ENCODE measurements at regions not wholly inside any gene's neighbourhood (a gene's known extent, or its start where the extent isn't known, plus 50 kb on each side); places are given as distances from the start of the nearest gene placed in this dataset.

- TF ChIP-seq CTCF (IDR thresholded peaks at IDR 0.05) (no peak), POLR2A (IDR thresholded peaks at IDR 0.05) (no peak)
- no peaks in the 10 kb centered on the region for H3K9me3 ChIP-seq
- no peak for DNase-seq
- no peak overlapping the region for H3K27ac ChIP-seq
- no peaks in the 10 kb centered on the region for H3K36me3 ChIP-seq
- H3K4me3 ChIP-seq: no peak overlapping the region
- H3K4me1 ChIP-seq: no peaks in the 10 kb centered on the region
- no peaks in the 10 kb centered on the region for H3K27me3 ChIP-seq
Observed at GRCh38 chr3:34102288-34102687, 303.9 kb downstream of the PDCD6IP start.

GRCh38 chr3:34106379-34106778 is 307.9 kb downstream of the PDCD6IP start:
- H3K9me3 ChIP-seq: no peaks in the 10 kb centered on the region
- no peak for TF ChIP-seq POLR2A (IDR thresholded peaks at IDR 0.05)
- TF ChIP-seq CTCF (IDR thresholded peaks at IDR 0.05): no peak
- H3K36me3 ChIP-seq: no peaks in the 10 kb centered on the region
- H3K27ac ChIP-seq: no peak overlapping the region
- no peak for DNase-seq
- no peaks in the 10 kb centered on the region for H3K27me3 ChIP-seq
- no peak overlapping the region for H3K4me3 ChIP-seq
- H3K4me1 ChIP-seq: no peaks in the 10 kb centered on the region

- Histone ChIP-seq H3K27ac (no peak overlapping the region), H3K27me3 (no peaks in the 10 kb centered on the region), H3K4me3 (no peak overlapping the region), H3K9me3 (no peaks in the 10 kb centered on the region), H3K4me1 (no peaks in the 10 kb centered on the region), H3K36me3 (no peaks in the 10 kb centered on the region)
- TF ChIP-seq CTCF (IDR thresholded peaks at IDR 0.05): peak in 5 of 6 experiments; percentile 26 to 54 (median 47)
- TF ChIP-seq POLR2A (IDR thresholded peaks at IDR 0.05): no peak
- DNase-seq: peak in 2 of 3 donors; percentile 37 to 51
Observed at GRCh38 chr3:34106879-34107278, 308.4 kb downstream of the PDCD6IP start.

GRCh38 chr3:34107669-34108068 is 309.2 kb downstream of the PDCD6IP start:
- no peaks in the 10 kb centered on the region for H3K27me3 ChIP-seq
- H3K27ac ChIP-seq: no peak overlapping the region
- no peaks in the 10 kb centered on the region for H3K9me3 ChIP-seq
- DNase-seq: no peak
- no peaks in the 10 kb centered on the region for H3K4me1 ChIP-seq
- no peaks in the 10 kb centered on the region for H3K36me3 ChIP-seq
- H3K4me3 ChIP-seq: no peak overlapping the region
- no peak for TF ChIP-seq CTCF (IDR thresholded peaks at IDR 0.05)
- no peak for TF ChIP-seq POLR2A (IDR thresholded peaks at IDR 0.05)

GRCh38 chr3:34109021-34109420 is 310.6 kb downstream of the PDCD6IP start:
- Histone ChIP-seq H3K27me3 (no peaks in the 10 kb centered on the region), H3K27ac (no peak overlapping the region), H3K9me3 (no peaks in the 10 kb centered on the region), H3K4me1 (no peaks in the 10 kb centered on the region), H3K36me3 (no peaks in the 10 kb centered on the region), H3K4me3 (no peak overlapping the region)
- no peak for DNase-seq
- TF ChIP-seq CTCF (IDR thresholded peaks at IDR 0.05): no peak
- TF ChIP-seq POLR2A (IDR thresholded peaks at IDR 0.05): no peak

GRCh38 chr3:34109846-34110245 is 311.4 kb downstream of the PDCD6IP start:
- Histone ChIP-seq H3K4me3 (no peak overlapping the region), H3K4me1 (no peaks in the 10 kb centered on the region), H3K36me3 (no peaks in the 10 kb centered on the region), H3K27ac (no peak overlapping the region), H3K9me3 (no peaks in the 10 kb centered on the region), H3K27me3 (no peaks in the 10 kb centered on the region)
- DNase-seq: no peak
- TF ChIP-seq POLR2A (IDR thresholded peaks at IDR 0.05) (no peak), CTCF (IDR thresholded peaks at IDR 0.05) (no peak)

All from Peyer's patch (tissue), 4 donors.